H1 (cell line): ENCODE measurements at regions not wholly inside any gene's neighbourhood (a gene's known extent, or its start where the extent isn't known, plus 50 kb on each side); places are given as distances from the start of the nearest gene placed in this dataset.
A peak's percentile ranks its signal among the peaks of the same experiment; 100 is the strongest.

Experiments used
- CTCF ChIA-PET: fragments of 300-600 bp; sonication (Branson Sonifier 250); formaldehyde crosslinking; loops from one replicate; lab custom pipeline; 2021; ENCODE audit not compliant: partially characterized antibody; lab: Charles Lee
- POLR2A ChIA-PET: fragments of 300-600 bp; sonication (Branson Sonifier 250); formaldehyde crosslinking; loops from one replicate; lab custom pipeline; 2021; ENCODE audit warnings: inconsistent platforms; ENCODE audit not compliant: partially characterized antibody; lab: Charles Lee
- DNase-seq, 2 experiments: peaks; one replicate each; pipeline versions ENCODE4 v3.0.0 to v3.0.0-alpha.2; 2010 to 2022; ENCODE audit warnings: low spot score in 2 of 2, low read depth in 1 of 2, mixed read lengths in 1 of 2
- FAIRE-seq: peaks from 2 replicates; lab custom pipeline; 2011; peaks lifted over from hg19 to GRCh38; lab: Jason Lieb, UNC
- H2AFZ ChIP-seq: 2 replicates; pipeline ENCODE4 v1.8.1; 2012; ENCODE audit warnings: low read length, inconsistent platforms
- H2AK5ac ChIP-seq: 2 replicates; pipeline ENCODE4 v1.6.1; 2013; ENCODE audit warnings: low read depth, low read length
- H2BK120ac ChIP-seq: replicated peaks from 2 replicates; pipeline ENCODE3; 2013; ENCODE audit warnings: low read depth, low read length, inconsistent platforms
- H2BK12ac ChIP-seq: 2 replicates; pipeline ENCODE4 v1.6.1; 2013; ENCODE audit warnings: low read depth, low read length
- H2BK15ac ChIP-seq: 2 replicates; pipeline ENCODE4 v1.6.1; 2013; ENCODE audit warnings: low read length
- H2BK20ac ChIP-seq: 2 replicates; pipeline ENCODE4 v1.6.1; 2013; ENCODE audit warnings: low read length
- H2BK5ac ChIP-seq: 2 replicates; pipeline ENCODE4 v1.6.1; 2013; ENCODE audit warnings: low read depth, low read length
- H3K14ac ChIP-seq: 2 replicates; pipeline ENCODE4 v1.6.1; 2013; ENCODE audit warnings: inconsistent platforms; ENCODE audit not compliant: insufficient read length
- H3K18ac ChIP-seq: 2 replicates; pipeline ENCODE4 v1.6.1; 2013; ENCODE audit warnings: low read length; ENCODE audit errors: extremely low read depth
- H3K23ac ChIP-seq: 2 replicates; pipeline ENCODE4 v1.6.1; 2013; ENCODE audit warnings: inconsistent platforms; ENCODE audit not compliant: insufficient read length
- H3K23me2 ChIP-seq: 2 replicates; pipeline ENCODE4 v1.6.1; 2013; ENCODE audit warnings: low read depth, low read length
- H3K27ac ChIP-seq: 2 replicates; pipeline ENCODE4 v1.6.1; 2011; ENCODE audit warnings: low read depth, low read length, inconsistent platforms
- H3K27me3 ChIP-seq, 4 experiments: replicated peaks in 1 of 4; 1 replicate in 1 of 4; 2 replicates in 3 of 4; pipeline versions ENCODE4 v1.6.1 to v1.8.1; 2011 to 2013; ENCODE audit warnings: low read length in 3 of 4, mild to moderate bottlenecking in 3 of 4, inconsistent platforms in 2 of 4, mixed read lengths in 2 of 4, moderate library complexity in 1 of 4; ENCODE audit not compliant: control insufficient read depth in 3 of 4, insufficient read depth in 3 of 4; ENCODE audit errors: extremely low read depth in 1 of 4
- H3K36me3 ChIP-seq, 4 experiments: 2 replicates each; pipeline versions ENCODE4 v1.6.1 to v1.8.1; 2011 to 2013; ENCODE audit warnings: mild to moderate bottlenecking in 4 of 4, low read length in 3 of 4, moderate library complexity in 2 of 4, control low read depth in 1 of 4, inconsistent platforms in 1 of 4; ENCODE audit not compliant: insufficient read depth in 4 of 4, control insufficient read depth in 2 of 4
- H3K4ac ChIP-seq: replicated peaks from 2 replicates; pipeline ENCODE3; 2013; ENCODE audit warnings: low read length, low read depth, mixed read lengths, inconsistent platforms; ENCODE audit not compliant: insufficient read length
- H3K4me1 ChIP-seq, 4 experiments: replicated peaks in 1 of 4; 1 replicate in 1 of 4; 2 replicates in 3 of 4; pipeline versions ENCODE4 v1.6.1 to v1.8.1; 2011 to 2013; ENCODE audit warnings: low read length in 3 of 4, inconsistent platforms in 2 of 4, mixed read lengths in 1 of 4; ENCODE audit not compliant: insufficient read depth in 4 of 4, control insufficient read depth in 3 of 4
- H3K4me2 ChIP-seq, 2 experiments: 2 replicates each; pipeline versions ENCODE4 v1.6.1 to v1.8.1; 2011 to 2013; ENCODE audit warnings: low read depth in 2 of 2, low read length in 2 of 2, control low read depth in 1 of 2, inconsistent platforms in 1 of 2, mild to moderate bottlenecking in 1 of 2; ENCODE audit not compliant: insufficient read depth in 1 of 2
- H3K4me3 ChIP-seq, 4 experiments: fragments of 200-600, 300-600 bp in 1 of 4; sonication (generic), shearing (Covaris generic), sonication (Bioruptor Twin) in 1 of 4; 2 replicates each; pipeline versions ENCODE4 v1.5.1 to v1.8.1; 2011 to 2016; ENCODE audit warnings: low read length in 4 of 4, low read depth in 3 of 4, control low read depth in 2 of 4, inconsistent platforms in 2 of 4, mild to moderate bottlenecking in 2 of 4, mixed read lengths in 1 of 4, moderate library complexity in 1 of 4; ENCODE audit not compliant: insufficient read depth in 2 of 4; ENCODE audit errors: extremely low read depth in 1 of 4
- H3K56ac ChIP-seq: replicated peaks from 2 replicates; pipeline ENCODE3; 2013; ENCODE audit warnings: low read depth, mild to moderate bottlenecking, mixed read lengths, low read length, inconsistent platforms; ENCODE audit not compliant: insufficient read length
- H3K79me1 ChIP-seq: 2 replicates; pipeline ENCODE4 v1.6.1; 2013; ENCODE audit warnings: low read depth, low read length, control low read depth
- H3K79me2 ChIP-seq, 2 experiments: 2 replicates each; pipeline versions ENCODE4 v1.6.1 to v1.8.1; 2012 to 2013; ENCODE audit warnings: low read length in 2 of 2, mild to moderate bottlenecking in 2 of 2, inconsistent platforms in 1 of 2; ENCODE audit not compliant: insufficient read depth in 2 of 2, control insufficient read depth in 1 of 2
- H3K9ac ChIP-seq, 4 experiments: replicated peaks in 1 of 4; 1 replicate in 1 of 4; 2 replicates in 3 of 4; pipeline versions ENCODE4 v1.6.1 to v1.8.1; 2011 to 2013; ENCODE audit warnings: low read depth in 3 of 4, low read length in 3 of 4, control low read depth in 2 of 4, mild to moderate bottlenecking in 2 of 4, moderate library complexity in 2 of 4, inconsistent platforms in 1 of 4; ENCODE audit errors: extremely low read depth in 1 of 4
- H3K9me3 ChIP-seq, 2 experiments: 2 replicates each; pipeline versions ENCODE4 v1.6.1 to v1.8.1; 2012 to 2013; ENCODE audit warnings: mild to moderate bottlenecking in 2 of 2, moderate library complexity in 2 of 2, control low read depth in 1 of 2, inconsistent platforms in 1 of 2, low read depth in 1 of 2, low read length in 1 of 2, mixed read lengths in 1 of 2; ENCODE audit not compliant: insufficient read depth in 2 of 2
- H4K20me1 ChIP-seq, 2 experiments: replicated peaks in 1 of 2; 2 replicates each; pipeline versions ENCODE3 to v1.8.1; 2011 to 2013; ENCODE audit warnings: inconsistent platforms in 2 of 2, low read length in 2 of 2, mild to moderate bottlenecking in 1 of 2; ENCODE audit not compliant: insufficient read depth in 2 of 2, control insufficient read depth in 1 of 2
- H4K5ac ChIP-seq: 2 replicates; pipeline ENCODE4 v1.6.1; 2013; ENCODE audit warnings: low read length, low read depth, mixed read lengths, inconsistent platforms; ENCODE audit not compliant: insufficient read length
- H4K8ac ChIP-seq: 2 replicates; pipeline ENCODE4 v1.8.0; 2013; ENCODE audit warnings: mild to moderate bottlenecking, moderate library complexity, low read length, inconsistent platforms; ENCODE audit not compliant: insufficient read depth; ENCODE audit errors: extremely low read depth
- H4K91ac ChIP-seq: replicated peaks from 2 replicates; pipeline ENCODE3; 2013; ENCODE audit warnings: low read length, mixed read lengths, inconsistent platforms; ENCODE audit not compliant: insufficient read length
- CBX5 ChIP-seq: fragments of 300-800, 300-1000 bp; sonication (generic); IDR thresholded peaks from 2 replicates; pipeline ENCODE4 v1.7.1; 2016; ENCODE audit warnings: antibody characterized with exemption, low read length, low read depth
- CHD1 ChIP-seq: IDR thresholded peaks from 2 replicates; pipeline ENCODE4 v1.6.1; 2012; ENCODE audit warnings: low read depth, low read length, improper control_type of control experiment
- CHD2 ChIP-seq: IDR thresholded peaks from 2 replicates; pipeline ENCODE4 v1.6.1; 2012; ENCODE audit warnings: low read length, improper control_type of control experiment
- FOSL1 ChIP-seq: IDR thresholded peaks from 2 replicates; pipeline ENCODE4 v1.6.1; 2011; ENCODE audit warnings: mild to moderate bottlenecking, low read depth, low read length, moderate library complexity; ENCODE audit not compliant: insufficient read depth
- MAFK ChIP-seq: IDR thresholded peaks from 2 replicates; pipeline ENCODE4 v1.6.1; 2012; ENCODE audit warnings: low read depth, mild to moderate bottlenecking, improper control_type of control experiment, low read length
- RNF2 ChIP-seq: fragments of 200-900, 300-1000 bp; sonication (generic); IDR thresholded peaks from 2 replicates; pipeline ENCODE4 v1.7.1; 2016; ENCODE audit warnings: borderline replicate concordance, low read depth, mild to moderate bottlenecking, antibody characterized with exemption, low read length; ENCODE audit not compliant: poor library complexity, severe bottlenecking; ENCODE audit errors: missing control alignments
- WGBS, 2 experiments: shearing (Covaris generic) in 1 of 2; methylation state at CpG; one replicate each; pipeline versions ENCODE4 v1.1.6 to v1.1.7; 2013 to 2015; ENCODE audit warnings: low lambda C conversion rate in 2 of 2, mixed read lengths in 2 of 2, inconsistent platforms in 1 of 2, low coverage in 1 of 2, missing lambda C conversion rate in 1 of 2; ENCODE audit not compliant: insufficient replicate concordance in 2 of 2, insufficient coverage in 1 of 2, insufficient read length in 1 of 2; ENCODE audit errors: extremely low coverage in 1 of 2, missing lambda C conversion rate in 1 of 2; 5-methylcytosine and 5-hydroxymethylcytosine counted together

DNA sequence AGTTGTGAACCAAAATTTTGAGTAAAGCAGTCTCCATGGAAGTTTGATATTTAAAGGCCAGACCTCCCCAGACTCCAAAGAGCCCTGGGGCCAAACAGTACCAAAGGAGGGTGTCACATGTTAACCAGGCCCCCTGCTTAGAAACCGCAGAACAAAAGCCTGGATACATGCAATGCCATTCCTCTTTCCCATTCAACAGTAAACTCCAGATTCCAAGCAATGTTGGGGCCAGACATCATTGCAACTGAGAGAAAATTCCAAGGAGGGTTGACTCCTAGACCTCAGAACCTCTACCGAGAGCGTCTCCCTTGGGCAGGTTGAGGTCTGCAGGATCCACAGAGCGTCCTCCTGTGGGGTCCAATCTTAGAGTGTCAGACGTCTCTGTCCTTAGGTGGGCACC, 404.4 kb upstream of the SYT4 start:
- no peak for FAIRE-seq
- H3K4me1 ChIP-seq = peaks cover 0 to 4% (median under 1%) of the 10 kb centered on the region in 4 experiments; a peak in 2 of 7 replicates
- no peak overlapping the region for H3K23ac ChIP-seq
- POLR2A ChIA-PET = no interaction called here
- no peak overlapping the region for H2BK5ac ChIP-seq
- no peak overlapping the region for H2AFZ ChIP-seq
- no peak overlapping the region for H2BK15ac ChIP-seq
- H2BK12ac ChIP-seq = peak overlapping the region; percentile 2; the same call in 1 of the 2 replicates
- H3K27ac ChIP-seq = no peak overlapping the region
- no peaks in the 10 kb centered on the region for H3K79me1 ChIP-seq
- H3K36me3 ChIP-seq = no peaks in the 10 kb centered on the region
- H2AK5ac ChIP-seq = no peak overlapping the region
- no peak overlapping the region for H3K4me2 ChIP-seq
- H4K20me1 ChIP-seq = no peaks in the 10 kb centered on the region
- no peaks in the 10 kb centered on the region for H3K9me3 ChIP-seq
- no peak overlapping the region for H3K4ac ChIP-seq
- H3K9ac ChIP-seq = no peak overlapping the region
- no peaks in the 10 kb centered on the region for H3K79me2 ChIP-seq
- no peak overlapping the region for H3K4me3 ChIP-seq
- H3K14ac ChIP-seq = no peak overlapping the region
- H3K23me2 ChIP-seq = no peaks in the 10 kb centered on the region
- H4K5ac ChIP-seq = no peak overlapping the region
- no peak overlapping the region for H2BK120ac ChIP-seq
- no peak overlapping the region for H2BK20ac ChIP-seq
- H3K56ac ChIP-seq = no peak overlapping the region
- 93% methylated on average over 5 of the region's 5 CpGs; no CpG with 5 or more reads in 1 of the 2 experiments for WGBS, 2 experiments
- no peak for DNase-seq
- CTCF ChIA-PET = interaction anchor here (0.7 to 1.8 kb wide), 3 partner anchors 13 to 86 kb away, joined by 3 to 6 read pairs (median 3); no protein-coding TSS in a partner anchor
- no peak overlapping the region; the same call in 1 of the 2 replicates for H3K18ac ChIP-seq
- no peak overlapping the region for H4K91ac ChIP-seq
- no peak overlapping the region for H4K8ac ChIP-seq
- no peaks in the 10 kb centered on the region; a peak in 1 of 7 replicates for H3K27me3 ChIP-seq
- TF ChIP-seq FOSL1 (no peak), CBX5 (no peak), CHD2 (no peak), CHD1 (no peak), MAFK (no peak), RNF2 (no peak)
